H4 (cell line): ENCODE measurements at regions not wholly inside any gene's neighbourhood (a gene's known extent, or its start where the extent isn't known, plus 50 kb on each side); places are given as distances from the start of the nearest gene placed in this dataset.

Source experiments
- DNase-seq: peaks from one replicate; pipeline ENCODE4 v3.0.0-alpha.2; 2015; ENCODE audit warnings: low spot score

- no peak for DNase-seq
These were observed 61.9 kb downstream of the EXOSC2 start for GRCh38 chr9:130755377-130756007.

GRCh38 chr9:130756037-130756436 is 62.5 kb downstream of the EXOSC2 start:
- no peak for DNase-seq

DNA sequence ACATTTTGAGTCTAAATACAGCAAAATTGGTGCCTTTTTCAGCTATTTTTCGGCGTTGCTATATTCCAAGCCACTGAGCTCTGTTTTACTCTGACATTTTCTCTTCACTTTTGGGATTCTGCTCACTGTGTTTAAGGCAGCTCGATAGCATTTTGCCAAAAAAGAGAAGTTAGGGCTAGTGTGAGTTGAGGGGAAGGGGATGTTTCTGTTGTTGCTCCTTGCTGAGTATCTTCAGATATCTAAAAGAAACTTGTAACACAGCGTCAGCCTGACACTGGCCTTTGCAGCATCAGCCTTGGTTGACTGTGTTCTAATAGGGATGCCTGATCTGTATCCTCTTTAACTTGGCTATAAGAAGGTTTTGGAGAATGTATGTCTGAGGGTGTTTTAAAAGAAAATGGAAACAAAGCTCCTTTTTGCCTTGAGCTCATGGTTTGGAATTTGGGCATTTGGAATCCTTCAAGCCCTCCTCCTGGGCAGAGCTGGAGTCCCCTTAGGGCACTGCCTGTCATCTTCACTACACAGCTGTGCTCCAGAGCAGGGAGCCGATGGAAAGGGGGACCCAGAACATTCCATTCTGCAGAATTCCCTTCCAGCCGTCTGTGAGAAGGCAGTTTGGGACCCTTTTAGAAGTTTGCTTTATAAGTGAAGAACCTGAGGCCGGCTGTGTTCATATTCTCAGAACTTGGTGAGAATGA is 63.0 kb downstream of the EXOSC2 start:
- DNase-seq = no peak

GRCh38 chr9:130759738-130760137 is 66.2 kb downstream of the EXOSC2 start:
- DNase-seq = no peak

- no peak for DNase-seq
These were observed 70.0 kb downstream of the EXOSC2 start for GRCh38 chr9:130763331-130764171.

DNA sequence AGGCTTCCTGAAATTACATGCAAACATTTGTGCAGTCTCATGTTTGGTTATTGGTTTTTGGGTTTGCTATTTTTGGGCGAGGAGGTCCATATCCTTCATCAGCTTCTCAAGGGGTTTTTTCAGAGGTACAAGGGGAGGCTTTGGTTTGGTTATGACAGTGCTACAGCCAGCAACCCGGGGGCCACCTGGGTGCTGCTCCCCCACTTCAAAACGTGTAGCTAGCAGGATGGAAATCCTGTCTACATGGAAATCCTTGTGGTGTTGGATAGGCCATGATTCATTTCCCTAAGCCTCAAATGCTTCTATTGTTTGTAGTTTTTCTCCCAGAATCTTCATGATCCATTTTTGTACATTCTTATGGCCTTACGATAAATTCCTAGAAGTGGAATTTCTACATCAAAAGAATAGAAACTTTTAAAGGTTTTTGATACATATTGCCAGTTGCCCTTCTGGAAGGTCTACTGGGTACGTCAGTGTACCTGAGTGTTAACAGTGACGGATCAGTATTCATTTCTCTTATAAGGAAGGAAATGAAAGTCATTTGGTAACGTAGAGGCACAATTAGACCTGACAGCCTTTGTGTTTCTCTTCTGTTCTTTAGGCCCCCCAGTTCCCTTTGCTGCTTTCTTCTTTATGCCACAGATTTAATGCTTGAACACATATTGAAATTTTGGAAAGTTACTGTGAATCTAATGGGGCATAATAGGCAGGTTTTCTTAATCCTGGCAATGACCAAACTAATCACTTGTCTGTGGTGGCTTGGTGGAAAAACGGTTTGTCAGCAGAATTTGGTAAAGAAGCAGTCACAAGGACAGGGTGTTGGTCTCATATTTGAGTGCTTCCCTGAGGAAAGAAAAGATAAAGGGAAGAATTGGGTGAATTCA is 69.7 kb upstream of the ABL1 start:
- no peak for DNase-seq

GRCh38 chr9:130766021-130766926 is 68.8 kb upstream of the ABL1 start:
- no peak for DNase-seq

- DNase-seq = no peak
These were observed 68.1 kb upstream of the ABL1 start for GRCh38 chr9:130766927-130767307.

DNA sequence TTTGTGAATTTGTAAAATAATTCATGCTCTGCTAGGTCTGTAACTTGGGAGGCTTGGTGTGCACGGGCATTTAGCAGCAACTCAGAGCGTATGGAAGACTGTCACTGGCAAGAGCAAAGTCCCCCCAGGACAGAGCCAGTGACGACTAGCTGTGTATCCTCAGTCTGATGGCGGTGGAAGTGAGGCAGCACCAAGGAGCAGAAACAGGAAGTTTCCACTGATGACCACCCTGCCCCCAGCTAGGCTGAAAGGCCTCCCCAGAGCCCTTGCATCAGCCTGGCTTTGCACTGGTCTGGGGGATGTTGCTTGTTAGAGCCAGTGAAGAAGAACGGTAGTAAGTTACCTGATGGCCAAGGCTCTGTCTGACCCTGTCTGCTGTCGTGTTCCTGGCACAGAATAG is 66.8 kb upstream of the ABL1 start:
- DNase-seq = no peak

DNA sequence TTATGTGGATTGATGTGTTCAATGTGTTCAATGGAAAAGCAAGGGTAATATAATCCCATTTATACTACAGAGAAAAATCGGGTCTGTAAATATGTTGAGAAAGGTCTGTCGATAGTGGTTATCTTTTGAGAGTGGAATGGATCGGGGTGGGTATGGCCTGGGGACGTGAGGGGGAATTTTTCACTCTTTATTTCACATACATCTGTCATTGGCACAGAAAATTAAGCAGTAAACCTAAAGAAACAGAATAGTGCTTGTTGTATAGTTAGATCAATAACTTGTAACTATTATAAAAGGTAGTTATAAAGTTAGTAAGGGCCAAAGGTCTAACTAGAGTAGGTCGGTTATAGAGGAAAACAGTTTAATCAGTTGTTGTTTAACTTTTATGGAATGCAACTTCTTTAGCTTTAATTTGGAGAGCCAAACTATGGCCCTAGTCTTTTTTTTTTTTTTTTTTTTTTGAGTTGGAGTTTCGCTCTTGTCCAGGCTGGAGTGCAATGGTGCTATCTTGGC is 66.1 kb upstream of the ABL1 start:
- DNase-seq = no peak

- no peak for DNase-seq
These were observed 65.0 kb upstream of the ABL1 start for GRCh38 chr9:130770093-130770492.

DNA sequence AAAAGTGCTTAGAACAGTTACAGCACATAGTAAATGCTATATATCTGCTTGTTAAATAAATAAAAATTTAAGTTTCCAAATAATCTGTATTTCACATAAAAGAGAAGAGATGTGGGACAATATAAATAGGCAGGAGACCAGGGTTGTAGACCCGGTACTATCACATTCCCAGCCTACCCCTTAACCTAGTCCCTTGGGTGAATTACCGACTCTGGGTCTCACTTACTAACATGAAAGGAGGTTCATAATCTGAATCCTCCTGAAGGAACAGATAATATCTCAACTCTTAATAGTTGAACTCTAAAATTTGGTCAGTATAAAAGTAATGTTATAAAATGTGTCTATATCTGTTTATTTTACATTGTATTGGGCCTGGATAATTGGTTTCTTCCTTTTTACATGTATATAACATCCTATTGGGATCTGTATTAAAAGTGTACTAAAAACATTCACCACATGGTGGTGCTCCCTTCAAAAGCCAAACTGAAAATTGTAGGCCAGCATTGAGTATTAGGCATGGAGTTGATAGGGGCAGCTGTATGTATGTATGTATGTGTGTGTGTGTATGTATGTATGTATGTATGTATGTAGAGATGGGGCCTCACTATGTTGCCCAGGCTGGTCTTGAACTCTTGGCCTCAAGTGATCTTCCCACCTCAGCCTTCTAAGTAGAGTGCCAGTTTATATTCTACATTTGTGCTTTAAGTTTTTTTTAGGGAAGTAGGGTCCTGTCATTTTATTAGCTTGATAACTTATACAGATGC is 64.2 kb upstream of the ABL1 start:
- DNase-seq = peak; percentile 48

DNA sequence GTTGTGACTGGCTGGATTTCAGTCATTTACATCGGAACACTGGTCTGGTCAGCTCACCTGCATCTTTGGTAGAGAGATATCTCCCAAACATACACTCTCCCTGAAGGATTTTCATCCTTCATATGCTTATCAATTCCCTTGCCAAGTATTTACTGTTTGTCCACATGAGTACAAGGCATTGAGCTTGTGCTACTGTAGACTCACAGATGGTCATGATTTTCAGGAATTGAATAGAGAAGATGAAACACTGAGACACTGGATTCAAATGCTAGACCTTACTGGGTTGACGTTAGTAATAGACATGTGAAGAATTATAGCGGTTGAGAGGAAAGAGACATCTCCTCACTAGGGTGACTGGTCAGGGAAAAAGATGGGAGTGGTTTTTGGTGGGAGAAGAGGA is 62.9 kb upstream of the ABL1 start:
- no peak for DNase-seq

- DNase-seq = no peak
These were observed 60.9 kb upstream of the ABL1 start for GRCh38 chr9:130774183-130774582.

DNA sequence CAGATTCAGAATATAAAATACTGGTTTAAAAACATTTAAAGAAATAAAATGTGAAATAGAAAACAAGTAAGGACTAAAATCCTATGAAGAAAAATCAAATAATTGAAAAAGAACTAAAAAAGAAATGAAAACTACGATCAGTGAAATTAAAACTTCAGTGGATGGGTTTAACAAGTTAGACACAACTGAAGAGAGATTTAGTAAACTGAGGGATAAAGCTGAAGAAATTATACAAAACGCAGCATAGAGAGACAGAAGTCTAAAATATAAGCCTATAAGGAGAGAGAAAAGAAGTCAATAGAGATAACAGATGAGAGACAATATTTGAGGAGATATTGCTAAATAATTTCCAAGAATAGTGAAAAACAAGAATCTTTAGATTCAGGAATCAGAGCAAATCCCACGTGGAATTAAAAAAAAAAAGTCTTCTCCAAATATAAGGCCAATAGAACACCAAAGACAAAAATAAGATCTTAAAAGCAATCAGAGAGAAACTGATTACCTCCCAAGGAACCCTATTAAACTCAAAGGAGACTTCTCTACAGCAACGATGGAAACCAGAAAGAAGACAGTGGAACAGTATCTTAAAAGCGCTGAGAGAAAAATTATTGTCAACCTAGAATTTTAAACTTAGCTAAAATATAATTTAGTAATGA is 59.6 kb upstream of the ABL1 start:
- no peak for DNase-seq

GRCh38 chr9:130779153-130779855 is 55.8 kb upstream of the ABL1 start:
- no peak for DNase-seq

GRCh38 chr9:130780415-130780814 is 54.6 kb upstream of the ABL1 start:
- DNase-seq = no peak

- peak; percentile 94 for DNase-seq
These were observed 54.1 kb upstream of the ABL1 start for GRCh38 chr9:130780865-130781504.
